Osteocyte (in vitro differentiated cells): ENCODE measurements at regions not wholly inside any gene's neighbourhood (a gene's known extent, or its start where the extent isn't known, plus 50 kb on each side); places are given as distances from the start of the nearest gene placed in this dataset.

ENCODE experiments used
- DNase-seq: peaks from one replicate; pipeline ENCODE4 v3.0.0; 2021; ENCODE audit warnings: mixed read lengths; ENCODE audit not compliant: unreplicated experiment; ENCODE audit errors: extremely low spot score
- H3K27ac Mint-ChIP-seq: one replicate; pipeline ENCODE4 v1.8.0; 2021; ENCODE audit warnings: mild to moderate bottlenecking, mixed read lengths; ENCODE audit not compliant: unreplicated experiment
- H3K27me3 Mint-ChIP-seq: one replicate; pipeline ENCODE4 v1.8.0; 2021; ENCODE audit warnings: mixed read lengths; ENCODE audit not compliant: unreplicated experiment
- H3K36me3 Mint-ChIP-seq: one replicate; pipeline ENCODE4 v1.8.0; 2021; ENCODE audit warnings: mixed read lengths; ENCODE audit not compliant: unreplicated experiment
- H3K4me1 Mint-ChIP-seq: one replicate; pipeline ENCODE4 v1.8.0; 2021; ENCODE audit warnings: mixed read lengths; ENCODE audit not compliant: unreplicated experiment
- H3K4me3 Mint-ChIP-seq: one replicate; pipeline ENCODE4 v1.8.0; 2021; ENCODE audit warnings: mild to moderate bottlenecking, moderate library complexity, mixed read lengths; ENCODE audit not compliant: unreplicated experiment
- H3K9me3 Mint-ChIP-seq: one replicate; pipeline ENCODE4 v1.8.0; 2021; ENCODE audit warnings: mixed read lengths; ENCODE audit not compliant: unreplicated experiment
- CTCF ChIP-seq: fragments of 200-600 bp; sonication (generic); IDR thresholded peaks from 2 replicates; pipeline ENCODE4 v1.5.0; 2021; ENCODE audit warnings: antibody characterized with exemption, mild to moderate bottlenecking, moderate library complexity

- Mint-ChIP-seq H3K27me3 (no peaks in the 10 kb centered on the region), H3K4me1 (no peaks in the 10 kb centered on the region), H3K36me3 (no peaks in the 10 kb centered on the region), H3K4me3 (no peak overlapping the region), H3K27ac (no peak overlapping the region), H3K9me3 (peaks cover 9% of the 10 kb centered on the region)
- no peak for TF ChIP-seq CTCF
- DNase-seq = no peak
Observed at GRCh38 chr6:62541502-62541901, 255.5 kb upstream of the KHDRBS2 start.

- Mint-ChIP-seq H3K9me3 (peaks cover 26% of the 10 kb centered on the region), H3K4me3 (no peak overlapping the region), H3K27me3 (no peaks in the 10 kb centered on the region), H3K27ac (no peak overlapping the region), H3K36me3 (no peaks in the 10 kb centered on the region), H3K4me1 (no peaks in the 10 kb centered on the region)
- DNase-seq = no peak
- no peak for TF ChIP-seq CTCF
Observed at GRCh38 chr6:62530985-62531384, 245.0 kb upstream of the KHDRBS2 start.

- Mint-ChIP-seq H3K27me3 (no peaks in the 10 kb centered on the region), H3K4me1 (no peaks in the 10 kb centered on the region), H3K9me3 (peaks cover 36% of the 10 kb centered on the region), H3K27ac (no peak overlapping the region), H3K4me3 (no peak overlapping the region), H3K36me3 (no peaks in the 10 kb centered on the region)
- no peak for DNase-seq
- no peak for TF ChIP-seq CTCF
Observed at GRCh38 chr6:62528894-62529526, 243.0 kb upstream of the KHDRBS2 start.

- no peaks in the 10 kb centered on the region for H3K27me3 Mint-ChIP-seq
- no peak for TF ChIP-seq CTCF
- H3K9me3 Mint-ChIP-seq = peaks cover 25% of the 10 kb centered on the region
- DNase-seq = no peak
- no peaks in the 10 kb centered on the region for H3K4me1 Mint-ChIP-seq
- no peak overlapping the region for H3K4me3 Mint-ChIP-seq
- H3K36me3 Mint-ChIP-seq = no peaks in the 10 kb centered on the region
- no peak overlapping the region for H3K27ac Mint-ChIP-seq
Observed at GRCh38 chr6:62523630-62524029, 237.6 kb upstream of the KHDRBS2 start.

GRCh38 chr6:62519574-62519973, 233.5 kb upstream of the KHDRBS2 start:
- no peak overlapping the region for H3K4me3 Mint-ChIP-seq
- no peak overlapping the region for H3K27ac Mint-ChIP-seq
- peaks cover 3% of the 10 kb centered on the region for H3K9me3 Mint-ChIP-seq
- DNase-seq = no peak
- no peak for TF ChIP-seq CTCF
- no peaks in the 10 kb centered on the region for H3K36me3 Mint-ChIP-seq
- no peaks in the 10 kb centered on the region for H3K4me1 Mint-ChIP-seq
- H3K27me3 Mint-ChIP-seq = no peaks in the 10 kb centered on the region
